Amniotic stem cell (primary cell): ENCODE measurements at regions not wholly inside any gene's neighbourhood (a gene's known extent, or its start where the extent isn't known, plus 50 kb on each side); places are given as distances from the start of the nearest gene placed in this dataset.

Source experiments
- DNase-seq: peaks from one replicate; lab custom pipeline; 2025; lab: John Stamatoyannopoulos, UW

- no peak for DNase-seq
Measured at GRCh38 chr6:153231048-153231646, 100.1 kb upstream of the RGS17 start.

DNA sequence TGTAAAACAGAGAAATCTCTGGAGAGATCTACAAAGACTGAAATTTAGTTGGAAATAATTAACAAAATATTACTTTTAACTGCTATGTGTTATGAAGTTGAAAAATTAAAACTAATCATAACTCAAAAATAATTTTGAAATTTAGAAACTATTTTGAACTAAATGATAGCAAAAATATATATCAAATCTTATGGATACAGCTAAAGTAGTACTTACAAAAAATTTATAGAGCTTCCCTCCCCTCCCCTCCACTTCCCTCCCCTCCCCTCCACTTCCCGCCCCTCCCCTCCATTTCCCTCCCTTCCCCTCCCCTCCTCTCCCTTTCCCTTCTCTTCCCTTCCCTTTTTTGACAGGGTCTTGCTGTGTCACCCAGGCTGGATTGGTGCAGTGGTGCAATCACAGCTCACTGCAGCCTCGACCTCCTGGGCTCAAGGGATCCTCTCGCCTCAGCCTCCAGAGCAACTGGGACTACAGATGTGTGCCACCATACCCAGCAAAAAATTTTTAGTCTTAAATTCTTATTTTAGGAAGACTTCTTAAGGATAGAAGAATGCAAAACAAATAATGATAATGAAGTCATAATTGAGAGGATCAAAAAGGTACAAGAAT lies 87.2 kb upstream of the RGS17 start:
- DNase-seq: no peak

DNA sequence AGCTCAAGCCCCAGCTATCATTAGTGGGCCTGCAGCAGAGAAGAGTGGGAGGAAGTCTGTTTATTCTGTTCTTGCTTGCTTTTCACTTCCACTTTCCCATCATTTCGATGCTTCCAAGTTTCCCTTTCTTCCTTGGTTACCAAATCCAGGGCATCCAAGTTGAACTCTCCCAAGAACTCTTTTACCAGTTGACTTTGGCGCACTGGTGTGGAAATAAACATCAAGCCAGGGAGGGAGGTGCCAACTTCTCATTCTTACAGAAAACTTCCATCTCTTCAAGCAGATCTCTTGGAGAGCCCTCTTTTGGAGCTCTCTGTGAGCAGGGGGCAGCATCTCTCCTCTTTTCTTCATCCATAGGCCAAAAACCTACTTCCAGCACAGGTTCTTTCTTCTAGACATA lies 85.7 kb upstream of the RGS17 start:
- DNase-seq: no peak

DNA sequence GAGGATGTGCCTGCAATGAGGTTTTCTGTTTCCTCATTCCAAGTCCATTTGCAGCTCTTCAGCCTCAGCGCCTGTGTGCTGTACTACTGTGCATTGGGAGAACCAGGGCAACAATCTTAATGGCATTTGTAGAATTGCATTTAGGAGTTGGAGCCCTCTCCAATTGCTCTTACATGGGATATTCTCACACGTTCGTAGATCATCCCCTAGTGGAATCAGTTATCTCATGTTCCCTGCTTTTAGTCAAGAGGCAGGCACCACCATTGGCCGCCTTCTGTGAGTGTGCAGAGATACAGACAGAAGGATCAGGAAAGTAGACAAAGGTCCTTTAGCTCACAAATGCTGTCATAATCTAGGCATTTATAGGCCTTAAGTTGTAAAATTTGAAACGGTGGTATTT lies 84.2 kb upstream of the RGS17 start:
- DNase-seq: no peak

GRCh38 chr6:153214436-153214835 lies 83.4 kb upstream of the RGS17 start:
- DNase-seq: no peak

- no peak for DNase-seq
Measured at GRCh38 chr6:153210083-153210482, 79.0 kb upstream of the RGS17 start.

- DNase-seq: no peak
Measured at GRCh38 chr6:153208706-153209105, 77.6 kb upstream of the RGS17 start.

DNA sequence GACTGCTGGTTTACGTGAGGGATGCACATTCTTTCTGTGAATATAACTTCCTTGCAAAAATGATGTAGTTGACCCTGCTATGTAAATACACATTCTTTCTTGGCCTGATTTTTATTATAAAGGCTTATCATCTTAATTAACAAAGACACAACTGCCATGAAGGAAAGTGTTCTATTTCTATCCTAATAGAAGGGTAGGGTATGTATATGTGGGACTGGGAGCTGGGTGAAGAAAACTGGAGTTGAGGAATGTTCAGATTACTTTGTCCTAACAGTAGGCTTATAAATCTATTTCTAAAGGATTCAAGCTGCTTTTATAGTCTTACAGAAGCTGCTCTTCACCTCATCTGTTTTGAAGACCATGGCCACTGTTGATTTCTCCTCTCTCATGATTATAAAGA lies 76.5 kb upstream of the RGS17 start:
- no peak for DNase-seq

DNA sequence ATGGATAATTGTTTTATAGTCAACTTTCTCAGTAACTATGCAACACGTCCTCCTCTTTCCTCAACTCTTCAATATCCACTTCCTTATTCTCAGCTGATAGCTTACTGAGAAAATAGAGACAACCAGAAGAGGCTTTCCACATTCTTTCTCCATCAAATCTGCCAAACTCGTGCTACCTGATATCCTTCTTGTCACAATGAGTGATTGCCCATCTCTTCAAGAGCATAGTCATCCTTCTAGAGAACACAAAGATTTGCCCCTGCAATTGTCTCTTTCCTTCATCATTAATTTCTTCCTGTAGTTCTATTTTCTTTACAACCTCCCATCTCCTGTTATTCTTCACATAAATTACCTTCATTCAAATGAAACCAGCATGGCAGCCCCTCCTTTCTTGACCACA lies 75.9 kb upstream of the RGS17 start:
- no peak for DNase-seq

DNA sequence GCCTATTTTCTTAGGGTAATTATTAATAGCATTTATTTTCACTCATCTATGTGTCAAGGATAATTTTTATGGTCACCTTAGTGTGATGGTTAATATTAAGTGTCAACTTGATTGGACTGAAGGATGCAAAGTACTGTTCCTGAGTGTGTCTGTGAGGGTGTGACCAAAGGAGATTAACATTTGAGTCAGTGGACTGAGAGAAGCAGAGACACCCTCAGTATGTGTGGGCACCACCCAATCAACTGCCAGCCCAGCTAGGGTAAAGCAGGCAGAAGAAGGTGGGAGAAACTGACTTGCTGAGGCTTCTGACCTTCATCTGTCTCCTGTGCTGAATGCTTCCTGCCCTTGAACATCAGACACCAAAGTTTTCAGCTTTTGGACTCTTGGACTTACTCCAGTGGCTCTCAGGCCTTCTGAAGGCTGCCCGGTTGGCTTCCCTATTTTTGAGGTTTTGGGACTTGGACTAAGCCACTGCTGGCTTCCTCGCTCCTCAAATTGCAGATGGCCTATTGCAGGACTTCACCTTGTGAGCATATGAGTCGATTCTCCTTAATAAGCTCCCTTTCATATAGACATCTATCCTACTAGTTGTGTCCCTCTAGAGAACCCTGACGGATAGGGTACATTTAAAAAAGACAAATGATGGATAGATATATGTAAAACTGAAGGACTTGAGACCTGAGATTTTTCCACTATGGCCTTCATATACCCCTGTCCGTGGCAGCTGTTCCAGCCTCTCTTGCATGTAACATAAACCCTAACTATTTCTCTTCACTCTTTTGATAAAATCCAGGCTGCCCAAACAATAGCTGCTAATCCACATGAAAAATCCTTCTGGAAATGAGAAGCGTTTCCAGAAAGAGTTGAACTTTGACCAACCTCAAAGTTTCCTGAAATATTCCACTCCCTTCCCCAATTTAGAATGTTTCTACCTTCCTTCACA lies 62.1 kb upstream of the RGS17 start:
- DNase-seq: no peak

- DNase-seq: no peak
Measured at GRCh38 chr6:153183925-153184324, 52.8 kb upstream of the RGS17 start.
